Omental fat pad (tissue), 3 donors: ENCODE measurements at regions not wholly inside any gene's neighbourhood (a gene's known extent, or its start where the extent isn't known, plus 50 kb on each side); places are given as distances from the start of the nearest gene placed in this dataset.

Source experiments
- ATAC-seq: fragments of 150-250 bp; one replicate; pipeline ENCODE4 v1.9.1; 2016; ENCODE audit warnings: mild to moderate bottlenecking, moderate library complexity; ENCODE audit not compliant: low FRiP score
- DNase-seq: peaks from one replicate; pipeline ENCODE4 v3.0.0-alpha.2; 2019; ENCODE audit warnings: low spot score
- CTCF ChIP-seq, 3 donors: fragments of 450-650 bp; IDR thresholded peaks; one replicate each; pipeline ENCODE4 v1.5.1; 2016 to 2017; ENCODE audit warnings: antibody characterized with exemption in 3 of 3, mild to moderate bottlenecking in 3 of 3, moderate library complexity in 2 of 3

GRCh38 chr2:183607995-183608394 lies 483.8 kb downstream of the NUP35 start:
- DNase-seq = no peak
- no peak for ATAC-seq
- TF ChIP-seq CTCF (IDR thresholded peaks at IDR 0.05) = no peak

- DNase-seq = no peak
- no peak for ATAC-seq
- TF ChIP-seq CTCF (IDR thresholded peaks at IDR 0.05) = no peak
Measured at GRCh38 chr2:183608747-183609146, 484.5 kb downstream of the NUP35 start.

GRCh38 chr2:183610724-183611123 lies 486.5 kb downstream of the NUP35 start:
- DNase-seq = no peak
- ATAC-seq = no peak

GRCh38 chr2:183614799-183615435 lies 490.7 kb downstream of the NUP35 start:
- no peak for TF ChIP-seq CTCF (IDR thresholded peaks at IDR 0.05)
- DNase-seq (no peak), ATAC-seq (no peak)

More at GRCh38 chr2:183610724-183611123, 486.5 kb downstream of the NUP35 start:
- TF ChIP-seq CTCF (IDR thresholded peaks at IDR 0.05) = no peak

- DNase-seq (no peak), ATAC-seq (no peak)
- no peak for TF ChIP-seq CTCF (IDR thresholded peaks at IDR 0.05)
Measured at GRCh38 chr2:183623227-183623626, 499.0 kb downstream of the NUP35 start.

GRCh38 chr2:183630964-183631363 lies 506.7 kb downstream of the NUP35 start:
- DNase-seq (no peak), ATAC-seq (no peak)
- no peak for TF ChIP-seq CTCF (IDR thresholded peaks at IDR 0.05)

- TF ChIP-seq CTCF (IDR thresholded peaks at IDR 0.05) = no peak
- DNase-seq (no peak), ATAC-seq (no peak)
Measured at GRCh38 chr2:183656121-183656520, 531.9 kb downstream of the NUP35 start.
